T-cell (primary cell): ENCODE measurements at regions not wholly inside any gene's neighbourhood (a gene's known extent, or its start where the extent isn't known, plus 50 kb on each side); places are given as distances from the start of the nearest gene placed in this dataset.

Source experiments
- ATAC-seq, 4 experiments: fragments of 200-7000 bp in 3 of 4; fragments of 150-1000 bp in 1 of 4; cut with Tn5 transposase; replicated peaks in 1 of 4; 1 replicate in 3 of 4; 2 replicates in 1 of 4; pipeline ENCODE4 v1.10.0; 2021; ENCODE audit warnings: moderate library complexity in 3 of 4, mild to moderate bottlenecking in 2 of 4, moderate number of reproducible peaks in 1 of 4
- CTCF ChIA-PET, 2 donors: fragments of 300-600 bp; sonication (Branson Sonifier 250); formaldehyde crosslinking; loops; one replicate each; lab custom pipeline; 2022; ENCODE audit warnings: antibody characterized with exemption in 2 of 2; lab: Charles Lee
- POLR2A ChIA-PET, 2 donors: fragments of 300-600 bp; sonication (Branson Sonifier 250); formaldehyde crosslinking; loops; one replicate each; lab custom pipeline; 2022; ENCODE audit warnings: antibody characterized with exemption in 2 of 2; lab: Charles Lee
- DNase-seq, 35 experiments: peaks; one replicate each; pipeline versions ENCODE4 v3.0.0 to v3.0.0-alpha.2; 2013 to 2023
- H3K27ac ChIP-seq: one replicate; pipeline ENCODE4 v1.5.1; 2013; ENCODE audit warnings: low read length
- H3K27me3 ChIP-seq, 2 experiments: replicated peaks in 1 of 2; 1 replicate in 1 of 2; 2 replicates in 1 of 2; pipeline versions ENCODE4 v1.6.1 to v1.7.0; 2013; ENCODE audit warnings: low read length in 1 of 2, mixed read lengths in 1 of 2; ENCODE audit not compliant: control insufficient read depth in 2 of 2, insufficient read depth in 2 of 2; ENCODE audit errors: extremely low read depth in 1 of 2
- H3K36me3 ChIP-seq, 2 donors: 1 replicate in 1 of 2; 2 replicates in 1 of 2; pipeline versions ENCODE4 v1.6.1 to v1.7.0; 2013; ENCODE audit warnings: low read length in 1 of 2; ENCODE audit not compliant: control insufficient read depth in 2 of 2, insufficient read depth in 1 of 2; ENCODE audit errors: extremely low read depth in 1 of 2
- H3K4me1 ChIP-seq, 2 experiments: 1 replicate in 1 of 2; 2 replicates in 1 of 2; pipeline versions ENCODE4 v1.6.1 to v1.7.0; 2013; ENCODE audit warnings: low read length in 2 of 2, mixed read lengths in 1 of 2; ENCODE audit not compliant: insufficient read depth in 2 of 2, control insufficient read depth in 1 of 2; ENCODE audit errors: extremely low read depth in 1 of 2
- H3K4me3 ChIP-seq, 2 donors: 1 replicate in 1 of 2; 2 replicates in 1 of 2; pipeline versions ENCODE4 v1.5.1 to v1.7.0; 2013; ENCODE audit warnings: mild to moderate bottlenecking in 2 of 2, low read length in 1 of 2, moderate library complexity in 1 of 2; ENCODE audit not compliant: control insufficient read depth in 1 of 2; ENCODE audit errors: extremely low read depth in 1 of 2
- H3K9me3 ChIP-seq: 2 replicates; pipeline ENCODE4 v1.7.0; 2013
- H3K27ac Mint-ChIP-seq, 2 donors: one replicate each; pipeline ENCODE4 v1.8.0; 2020 to 2021; ENCODE audit warnings: mild to moderate bottlenecking in 2 of 2, mixed read lengths in 2 of 2
- H3K27me3 Mint-ChIP-seq, 2 donors: one replicate each; pipeline ENCODE4 v1.8.0; 2021 to 2022; ENCODE audit warnings: mixed read lengths in 2 of 2
- H3K36me3 Mint-ChIP-seq: one replicate; pipeline ENCODE4 v1.8.0; 2021; ENCODE audit warnings: mixed read lengths
- H3K4me1 Mint-ChIP-seq, 3 donors: one replicate each; pipeline ENCODE4 v1.8.0; 2020 to 2022; ENCODE audit warnings: mixed read lengths in 3 of 3, mild to moderate bottlenecking in 1 of 3
- H3K4me3 Mint-ChIP-seq, 3 donors: one replicate each; pipeline ENCODE4 v1.8.0; 2020 to 2022; ENCODE audit warnings: mild to moderate bottlenecking in 3 of 3, mixed read lengths in 3 of 3, moderate library complexity in 3 of 3
- H3K9me3 Mint-ChIP-seq, 3 donors: one replicate each; pipeline ENCODE4 v1.8.0; 2020 to 2022; ENCODE audit warnings: mixed read lengths in 3 of 3
- WGBS: methylation state at CpG from one replicate; pipeline ENCODE4 v1.1.5; 2013; ENCODE audit warnings: missing lambda C conversion rate; ENCODE audit not compliant: insufficient coverage; 5-methylcytosine and 5-hydroxymethylcytosine counted together

GRCh38 chr1:244196571-244197285, 145.6 kb downstream of the ZBTB18 start:
- Mint-ChIP-seq H3K27me3 (no peaks in the 10 kb centered on the region), H3K36me3 (no peaks in the 10 kb centered on the region), H3K27ac (no peak overlapping the region), H3K4me1 (no peaks in the 10 kb centered on the region), H3K9me3 (no peaks in the 10 kb centered on the region), H3K4me3 (no peak overlapping the region)
- H3K4me3 ChIP-seq: no peak overlapping the region
- no peaks in the 10 kb centered on the region for H3K36me3 ChIP-seq
- no peaks in the 10 kb centered on the region for H3K9me3 ChIP-seq
- H3K27me3 ChIP-seq: peaks cover 0 to 17% of the 10 kb centered on the region in 2 experiments
- no peaks in the 10 kb centered on the region for H3K4me1 ChIP-seq
- 100% methylated on average over 2 of the region's 6 CpGs for WGBS
- ATAC-seq (no peak), DNase-seq (no peak)
- H3K27ac ChIP-seq: no peak overlapping the region
- POLR2A ChIA-PET: no interaction called here
- CTCF ChIA-PET: no interaction called here

- Histone ChIP-seq H3K27me3 (peaks cover 0 to 17% of the 10 kb centered on the region in 2 experiments), H3K36me3 (no peaks in the 10 kb centered on the region), H3K4me1 (no peaks in the 10 kb centered on the region), H3K9me3 (no peaks in the 10 kb centered on the region), H3K4me3 (no peak overlapping the region), H3K27ac (no peak overlapping the region)
- POLR2A ChIA-PET: no interaction called here
- H3K4me1 Mint-ChIP-seq: no peaks in the 10 kb centered on the region
- no peaks in the 10 kb centered on the region for H3K27me3 Mint-ChIP-seq
- CTCF ChIA-PET: no interaction called here
- H3K9me3 Mint-ChIP-seq: no peaks in the 10 kb centered on the region
- no peak for DNase-seq
- H3K36me3 Mint-ChIP-seq: no peaks in the 10 kb centered on the region
- H3K27ac Mint-ChIP-seq: no peak overlapping the region
- WGBS: 100% methylated on average over 1 of the region's 7 CpGs
- ATAC-seq: no peak
- H3K4me3 Mint-ChIP-seq: no peak overlapping the region
Observed at GRCh38 chr1:244197851-244198375, 146.8 kb downstream of the ZBTB18 start.

GRCh38 chr1:244199902-244200301, 148.8 kb downstream of the ZBTB18 start:
- no peak overlapping the region for H3K27ac Mint-ChIP-seq
- ATAC-seq (no peak), DNase-seq (no peak)
- no peaks in the 10 kb centered on the region for H3K4me1 ChIP-seq
- WGBS: 100% methylated on average over 4 of the region's 4 CpGs
- peaks cover 0 to 19% of the 10 kb centered on the region in 2 experiments for H3K27me3 ChIP-seq
- H3K27ac ChIP-seq: no peak overlapping the region
- no peaks in the 10 kb centered on the region for H3K36me3 Mint-ChIP-seq
- no peak overlapping the region for H3K4me3 Mint-ChIP-seq
- CTCF ChIA-PET: no interaction called here
- H3K36me3 ChIP-seq: no peaks in the 10 kb centered on the region
- POLR2A ChIA-PET: interaction anchor here in 1 of 2 donors (0.7 kb wide), 1 partner anchor 379 kb away, joined by 3 read pairs; no protein-coding TSS in a partner anchor
- no peaks in the 10 kb centered on the region for H3K9me3 Mint-ChIP-seq
- no peaks in the 10 kb centered on the region for H3K9me3 ChIP-seq
- H3K4me3 ChIP-seq: no peak overlapping the region
- H3K4me1 Mint-ChIP-seq: no peaks in the 10 kb centered on the region
- no peaks in the 10 kb centered on the region for H3K27me3 Mint-ChIP-seq

GRCh38 chr1:244200596-244200995, 149.5 kb downstream of the ZBTB18 start:
- 84% methylated on average over 8 of the region's 8 CpGs for WGBS
- Histone ChIP-seq H3K27me3 (peaks cover 0 to 19% of the 10 kb centered on the region in 2 experiments), H3K4me3 (no peak overlapping the region), H3K4me1 (no peaks in the 10 kb centered on the region), H3K36me3 (no peaks in the 10 kb centered on the region), H3K9me3 (no peaks in the 10 kb centered on the region), H3K27ac (no peak overlapping the region)
- Mint-ChIP-seq H3K4me3 (no peak overlapping the region), H3K36me3 (no peaks in the 10 kb centered on the region), H3K27me3 (peaks cover 0 to under 1% of the 10 kb centered on the region in 2 donors), H3K4me1 (no peaks in the 10 kb centered on the region), H3K27ac (no peak overlapping the region), H3K9me3 (no peaks in the 10 kb centered on the region)
- POLR2A ChIA-PET: no interaction called here
- CTCF ChIA-PET: no interaction called here
- DNase-seq (no peak), ATAC-seq (no peak)

GRCh38 chr1:244201750-244202149, 150.7 kb downstream of the ZBTB18 start:
- ChIA-PET POLR2A (no interaction called here), CTCF (no interaction called here)
- H3K27me3 ChIP-seq: peaks cover 0 to 19% of the 10 kb centered on the region in 2 experiments
- Mint-ChIP-seq H3K9me3 (no peaks in the 10 kb centered on the region), H3K4me1 (no peaks in the 10 kb centered on the region), H3K27ac (no peak overlapping the region), H3K36me3 (no peaks in the 10 kb centered on the region), H3K27me3 (peaks cover 0 to 2% of the 10 kb centered on the region in 2 donors), H3K4me3 (no peak overlapping the region)
- DNase-seq: no peak
- ATAC-seq: no peak
- H3K4me3 ChIP-seq: no peak overlapping the region
- H3K9me3 ChIP-seq: no peaks in the 10 kb centered on the region
- no peak overlapping the region for H3K27ac ChIP-seq
- H3K36me3 ChIP-seq: no peaks in the 10 kb centered on the region
- H3K4me1 ChIP-seq: no peaks in the 10 kb centered on the region
- WGBS: 79% methylated on average over 8 of the region's 8 CpGs

- H3K27me3 Mint-ChIP-seq: peaks cover 0 to 5% of the 10 kb centered on the region in 2 donors
- no peak overlapping the region for H3K4me3 ChIP-seq
- no peaks in the 10 kb centered on the region for H3K36me3 ChIP-seq
- ChIA-PET POLR2A (no interaction called here), CTCF (no interaction called here)
- no peak overlapping the region for H3K4me3 Mint-ChIP-seq
- H3K9me3 ChIP-seq: no peaks in the 10 kb centered on the region
- no peaks in the 10 kb centered on the region for H3K9me3 Mint-ChIP-seq
- peaks cover 0 to 5% of the 10 kb centered on the region in 2 experiments for H3K27me3 ChIP-seq
- no peak overlapping the region for H3K27ac ChIP-seq
- ATAC-seq: no peak
- no peak overlapping the region for H3K27ac Mint-ChIP-seq
- H3K4me1 Mint-ChIP-seq: no peaks in the 10 kb centered on the region
- WGBS: 96% methylated on average over 3 of the region's 9 CpGs
- no peak for DNase-seq
- H3K4me1 ChIP-seq: no peaks in the 10 kb centered on the region
- no peaks in the 10 kb centered on the region for H3K36me3 Mint-ChIP-seq
Observed at GRCh38 chr1:244204004-244204403, 152.9 kb downstream of the ZBTB18 start.
